Osteoblast (primary cell): ENCODE measurements at regions not wholly inside any gene's neighbourhood (a gene's known extent, or its start where the extent isn't known, plus 50 kb on each side); places are given as distances from the start of the nearest gene placed in this dataset.
"Not testable (repeated sequence)": the region's sequence is repeated elsewhere in the genome, so short reads cannot be mapped to it uniquely, and the experiment has no call there.

Experiments used
- DNase-seq: peaks from one replicate; pipeline ENCODE4 v3.0.0; 2011; ENCODE audit warnings: low spot score, mixed read lengths; ENCODE audit not compliant: insufficient read length; ENCODE audit errors: missing footprints
- H2AFZ ChIP-seq: 2 replicates; pipeline ENCODE4 v1.6.0; 2011; ENCODE audit warnings: mild to moderate bottlenecking, low read length
- H3K27ac ChIP-seq: 2 replicates; pipeline ENCODE4 v1.5.1; 2011; ENCODE audit warnings: mild to moderate bottlenecking, low read depth, low read length, moderate library complexity
- H3K27me3 ChIP-seq: 2 replicates; pipeline ENCODE4 v1.6.0; 2012; ENCODE audit warnings: mild to moderate bottlenecking, control low read depth, inconsistent platforms, low read length, moderate library complexity; ENCODE audit not compliant: insufficient read depth
- H3K36me3 ChIP-seq: 2 replicates; pipeline ENCODE4 v1.5.1; 2011; ENCODE audit warnings: mild to moderate bottlenecking, low read length, control low read depth, moderate library complexity; ENCODE audit not compliant: insufficient read depth
- H3K4me1 ChIP-seq: 2 replicates; pipeline ENCODE4 v1.5.1; 2011; ENCODE audit warnings: mild to moderate bottlenecking, low read length, control low read depth, moderate library complexity; ENCODE audit not compliant: insufficient read depth
- H3K4me2 ChIP-seq: 2 replicates; pipeline ENCODE4 v1.6.0; 2011; ENCODE audit warnings: mild to moderate bottlenecking, low read length; ENCODE audit not compliant: insufficient read depth
- H3K4me3 ChIP-seq: fragments of 200-600 bp; sonication (generic); 3 replicates; pipeline ENCODE4 v1.5.1; 2012; ENCODE audit warnings: mild to moderate bottlenecking, low read length, inconsistent platforms; ENCODE audit not compliant: insufficient read depth
- H3K79me2 ChIP-seq: 2 replicates; pipeline ENCODE4 v1.6.0; 2012; ENCODE audit warnings: mild to moderate bottlenecking, low read length, control low read depth, inconsistent platforms; ENCODE audit not compliant: insufficient read depth
- H3K9me3 ChIP-seq: 2 replicates; pipeline ENCODE4 v1.5.1; 2011; ENCODE audit warnings: low read depth, low read length, control low read depth
- H4K20me1 ChIP-seq: 2 replicates; pipeline ENCODE4 v1.6.0; 2012; ENCODE audit warnings: mild to moderate bottlenecking, low read length, control low read depth; ENCODE audit not compliant: insufficient read depth
- CTCF ChIP-seq: IDR thresholded peaks from 2 replicates; pipeline ENCODE4 v1.5.1; 2011; ENCODE audit warnings: mild to moderate bottlenecking, low read depth, low read length, moderate library complexity; ENCODE audit errors: extremely low read depth

- no peak overlapping the region for H3K4me2 ChIP-seq
- H3K27me3 ChIP-seq = no peaks in the 10 kb centered on the region
- no peaks in the 10 kb centered on the region for H4K20me1 ChIP-seq
- no peak overlapping the region for H3K4me3 ChIP-seq
- H3K4me1 ChIP-seq = no peaks in the 10 kb centered on the region
- H3K27ac ChIP-seq = no peak overlapping the region
- H3K9me3 ChIP-seq = no peaks in the 10 kb centered on the region
- H3K36me3 ChIP-seq = no peaks in the 10 kb centered on the region
- DNase-seq = no peak
- no peak overlapping the region for H2AFZ ChIP-seq
- no peaks in the 10 kb centered on the region for H3K79me2 ChIP-seq
- no peak for TF ChIP-seq CTCF
These were observed 472.7 kb downstream of the RAP2B start for GRCh38 chr3:153634683-153635082.

GRCh38 chr3:153639631-153640030 lies 477.6 kb downstream of the RAP2B start:
- Histone ChIP-seq H3K9me3 (no peaks in the 10 kb centered on the region), H3K27ac (no peak overlapping the region), H2AFZ (no peak overlapping the region), H3K4me1 (no peaks in the 10 kb centered on the region), H4K20me1 (no peaks in the 10 kb centered on the region), H3K4me2 (no peak overlapping the region), H3K27me3 (no peaks in the 10 kb centered on the region), H3K79me2 (no peaks in the 10 kb centered on the region), H3K4me3 (no peak overlapping the region), H3K36me3 (no peaks in the 10 kb centered on the region)
- no peak for TF ChIP-seq CTCF
- no peak for DNase-seq

- DNase-seq = no peak
- Histone ChIP-seq H3K79me2 (no peaks in the 10 kb centered on the region), H3K36me3 (no peaks in the 10 kb centered on the region), H3K9me3 (no peaks in the 10 kb centered on the region), H3K4me3 (no peak overlapping the region), H3K4me2 (no peak overlapping the region), H3K4me1 (no peaks in the 10 kb centered on the region), H4K20me1 (no peaks in the 10 kb centered on the region), H2AFZ (no peak overlapping the region), H3K27ac (no peak overlapping the region), H3K27me3 (no peaks in the 10 kb centered on the region)
- TF ChIP-seq CTCF = no peak
These were observed 479.0 kb downstream of the RAP2B start for GRCh38 chr3:153640689-153641665.

- not testable (repeated sequence) for H3K4me2 ChIP-seq, DNase-seq, H3K9me3 ChIP-seq, H3K4me3 ChIP-seq, H3K36me3 ChIP-seq, H3K27ac ChIP-seq, H3K27me3 ChIP-seq, H3K4me1 ChIP-seq, H4K20me1 ChIP-seq, H2AFZ ChIP-seq, H3K79me2 ChIP-seq
These were observed 478.6 kb upstream of the ARHGEF26 start for GRCh38 chr3:153642576-153642975.

- H4K20me1 ChIP-seq, H3K27ac ChIP-seq, H3K4me1 ChIP-seq, H3K36me3 ChIP-seq, H3K27me3 ChIP-seq, H3K4me3 ChIP-seq, H3K9me3 ChIP-seq, H2AFZ ChIP-seq, H3K4me2 ChIP-seq, DNase-seq, H3K79me2 ChIP-seq: not testable (repeated sequence)
These were observed 477.7 kb upstream of the ARHGEF26 start for GRCh38 chr3:153643471-153643870.
